ENCODE measurements at regions not wholly inside any gene's neighbourhood (a gene's known extent, or its start where the extent isn't known, plus 50 kb on each side); places are given as distances from the start of the nearest gene placed in this dataset.

GRCh38 chr7:34275624-34276023 is 370.3 kb downstream of the BMPER start:
- no peak for DNase-seq (ENCODE audit: low read depth in 2 of 2)

GRCh38 chr7:34277016-34277802 is 371.9 kb downstream of the BMPER start:
- DNase-seq (ENCODE audit: low read depth in 2 of 2), result no peak

- DNase-seq (ENCODE audit: low read depth in 2 of 2), result no peak
Measured at GRCh38 chr7:34277803-34278199, 372.5 kb downstream of the BMPER start.

- no peak for DNase-seq (ENCODE audit: low read depth in 2 of 2)
Measured at GRCh38 chr7:34281260-34281659, 375.9 kb downstream of the BMPER start.

- no peak for DNase-seq (ENCODE audit: low read depth in 2 of 2)
Measured at GRCh38 chr7:34282271-34282670, 375.7 kb upstream of the NPSR1 start.

GRCh38 chr7:34296663-34297062 is 361.4 kb upstream of the NPSR1 start:
- no peak for DNase-seq (ENCODE audit: low read depth in 2 of 2)

GRCh38 chr7:34298492-34299013 is 359.5 kb upstream of the NPSR1 start:
- no peak for DNase-seq (ENCODE audit: low read depth in 2 of 2)

GRCh38 chr7:34299066-34299465 is 359.0 kb upstream of the NPSR1 start:
- DNase-seq (ENCODE audit: low read depth in 2 of 2), result no peak

- DNase-seq (ENCODE audit: low read depth in 2 of 2), result no peak
Measured at GRCh38 chr7:34307540-34307939, 350.5 kb upstream of the NPSR1 start.

GRCh38 chr7:34308595-34308994 is 349.4 kb upstream of the NPSR1 start:
- no peak for DNase-seq (ENCODE audit: low read depth in 2 of 2)

- DNase-seq (ENCODE audit: low read depth in 2 of 2), result no peak
Measured at GRCh38 chr7:34309116-34309515, 348.9 kb upstream of the NPSR1 start.

GRCh38 chr7:34309584-34309983 is 348.4 kb upstream of the NPSR1 start:
- no peak for DNase-seq (ENCODE audit: low read depth in 2 of 2)

GRCh38 chr7:34311591-34311990 is 346.4 kb upstream of the NPSR1 start:
- DNase-seq (ENCODE audit: low read depth in 2 of 2), result no peak

- DNase-seq (ENCODE audit: low read depth in 2 of 2), result no peak
Measured at GRCh38 chr7:34312624-34313023, 345.4 kb upstream of the NPSR1 start.

- DNase-seq (ENCODE audit: low read depth in 2 of 2), result no peak
Measured at GRCh38 chr7:34313289-34313688, 344.7 kb upstream of the NPSR1 start.

- DNase-seq (ENCODE audit: low read depth in 2 of 2), result peak; percentile 88 to 89
Measured at GRCh38 chr7:34315032-34315431, 343.0 kb upstream of the NPSR1 start.

GRCh38 chr7:34317039-34317438 is 341.0 kb upstream of the NPSR1 start:
- DNase-seq (ENCODE audit: low read depth in 2 of 2), result no peak

GRCh38 chr7:34320412-34320811 is 337.6 kb upstream of the NPSR1 start:
- DNase-seq (ENCODE audit: low read depth in 2 of 2), result no peak

- peak in 1 of 2 experiments; percentile 46 for DNase-seq (ENCODE audit: low read depth in 2 of 2)
Measured at GRCh38 chr7:34320926-34321661, 336.9 kb upstream of the NPSR1 start.

GRCh38 chr7:34322841-34323240 is 335.2 kb upstream of the NPSR1 start:
- no peak for DNase-seq (ENCODE audit: low read depth in 2 of 2)

- DNase-seq (ENCODE audit: low read depth in 2 of 2), result no peak
Measured at GRCh38 chr7:34327681-34328080, 330.3 kb upstream of the NPSR1 start.

GRCh38 chr7:34330308-34330707 is 327.7 kb upstream of the NPSR1 start:
- DNase-seq (ENCODE audit: low read depth in 2 of 2), result no peak

GRCh38 chr7:34331102-34331501 is 326.9 kb upstream of the NPSR1 start:
- DNase-seq (ENCODE audit: low read depth in 2 of 2), result no peak
